H9 (cell line): ENCODE measurements at regions not wholly inside any gene's neighbourhood (a gene's known extent, or its start where the extent isn't known, plus 50 kb on each side); places are given as distances from the start of the nearest gene placed in this dataset.

Experiments used
- DNase-seq: peaks from one replicate; pipeline ENCODE4 v3.0.0-alpha.2; 2017
- H2AFZ ChIP-seq: one replicate; pipeline ENCODE4 v1.6.1; 2013; ENCODE audit warnings: mild to moderate bottlenecking, low read length, control low read depth, moderate library complexity
- H2AK5ac ChIP-seq: 2 replicates; pipeline ENCODE4 v1.6.1; 2013; ENCODE audit warnings: low read length, control low read depth, mixed read lengths; ENCODE audit not compliant: insufficient read length
- H2BK120ac ChIP-seq: one replicate; pipeline ENCODE4 v1.6.1; 2013; ENCODE audit warnings: low read depth, mild to moderate bottlenecking, low read length, control low read depth, inconsistent platforms; ENCODE audit not compliant: poor library complexity, severe bottlenecking
- H2BK12ac ChIP-seq: 2 replicates; pipeline ENCODE4 v1.6.1; 2013; ENCODE audit warnings: low read length, control low read depth, mixed read lengths, low read depth; ENCODE audit not compliant: insufficient read length
- H2BK15ac ChIP-seq: 2 replicates; pipeline ENCODE4 v1.6.1; 2013; ENCODE audit warnings: low read depth, low read length, control low read depth
- H2BK20ac ChIP-seq: one replicate; pipeline ENCODE4 v1.6.1; 2013; ENCODE audit warnings: low read depth, mild to moderate bottlenecking, low read length, control low read depth, inconsistent platforms; ENCODE audit not compliant: poor library complexity, severe bottlenecking
- H2BK5ac ChIP-seq: 2 replicates; pipeline ENCODE4 v1.6.1; 2013; ENCODE audit warnings: low read length, control low read depth, mixed read lengths; ENCODE audit not compliant: insufficient read length
- H3K14ac ChIP-seq: 2 replicates; pipeline ENCODE4 v1.6.1; 2013; ENCODE audit warnings: low read length, control low read depth; ENCODE audit not compliant: insufficient read depth
- H3K18ac ChIP-seq: 2 replicates; pipeline ENCODE4 v1.6.1; 2013; ENCODE audit warnings: low read depth, mild to moderate bottlenecking, mixed read lengths, low read length, control low read depth; ENCODE audit not compliant: insufficient read length
- H3K23ac ChIP-seq: 2 replicates; pipeline ENCODE4 v1.6.1; 2013; ENCODE audit warnings: low read length, control low read depth, mixed read lengths, low read depth; ENCODE audit not compliant: insufficient read length
- H3K23me2 ChIP-seq: 2 replicates; pipeline ENCODE4 v1.6.1; 2013; ENCODE audit warnings: low read depth, mild to moderate bottlenecking, mixed read lengths, low read length, control low read depth; ENCODE audit not compliant: insufficient read length, poor library complexity, severe bottlenecking
- H3K27ac ChIP-seq: 2 replicates; pipeline ENCODE4 v1.5.1; 2013; ENCODE audit warnings: low read length, control low read depth, mixed read lengths, low read depth; ENCODE audit not compliant: insufficient read length
- H3K27me3 ChIP-seq: 2 replicates; pipeline ENCODE4 v1.6.1; 2013; ENCODE audit warnings: low read length, control low read depth, inconsistent platforms; ENCODE audit not compliant: insufficient read depth
- H3K4ac ChIP-seq: 2 replicates; pipeline ENCODE4 v1.6.1; 2013; ENCODE audit warnings: low read depth, mild to moderate bottlenecking, control low read depth, inconsistent platforms, low read length, moderate library complexity
- H3K4me1 ChIP-seq: 2 replicates; pipeline ENCODE4 v1.6.1; 2013; ENCODE audit warnings: low read length, control low read depth, inconsistent platforms; ENCODE audit not compliant: insufficient read depth
- H3K4me2 ChIP-seq: 2 replicates; pipeline ENCODE4 v1.6.1; 2013; ENCODE audit warnings: low read length, control low read depth, mixed read lengths; ENCODE audit not compliant: insufficient read length, insufficient read depth
- H3K56ac ChIP-seq: 2 replicates; pipeline ENCODE4 v1.6.1; 2013; ENCODE audit warnings: low read depth, mild to moderate bottlenecking, mixed read lengths, low read length, control low read depth; ENCODE audit not compliant: insufficient read length
- H3K79me1 ChIP-seq: 2 replicates; pipeline ENCODE4 v1.6.1; 2013; ENCODE audit warnings: low read depth, mild to moderate bottlenecking, moderate library complexity, low read length, control low read depth, inconsistent platforms; ENCODE audit not compliant: insufficient read depth, poor library complexity, severe bottlenecking
- H3K79me2 ChIP-seq: 2 replicates; pipeline ENCODE4 v1.6.1; 2013; ENCODE audit warnings: low read length, control low read depth, inconsistent platforms; ENCODE audit not compliant: insufficient read depth
- H3K9ac ChIP-seq: 2 replicates; pipeline ENCODE4 v1.6.1; 2013; ENCODE audit warnings: low read length, control low read depth, mixed read lengths; ENCODE audit not compliant: insufficient read length; ENCODE audit errors: extremely low read depth
- H3K9me3 ChIP-seq: one replicate; pipeline ENCODE4 v1.6.1; 2013; ENCODE audit warnings: low read depth, low read length, inconsistent platforms; ENCODE audit not compliant: control insufficient read depth
- H3T11ph ChIP-seq: one replicate; pipeline ENCODE4 v1.6.1; 2013; ENCODE audit warnings: mild to moderate bottlenecking, low read length, control low read depth, inconsistent platforms
- H4K20me1 ChIP-seq: one replicate; pipeline ENCODE4 v1.6.1; 2013; ENCODE audit not compliant: control insufficient read depth, insufficient read length, insufficient read depth
- H4K5ac ChIP-seq: 2 replicates; pipeline ENCODE4 v1.6.1; 2013; ENCODE audit warnings: low read depth, mild to moderate bottlenecking, mixed read lengths, low read length, control low read depth; ENCODE audit not compliant: insufficient read length
- H4K8ac ChIP-seq: replicated peaks from 2 replicates; pipeline ENCODE4 v1.6.1; 2013; ENCODE audit warnings: low read length, control low read depth, mixed read lengths, low read depth; ENCODE audit not compliant: insufficient read length
- H4K91ac ChIP-seq: 2 replicates; pipeline ENCODE4 v1.6.1; 2013; ENCODE audit warnings: low read depth, mild to moderate bottlenecking, moderate library complexity, mixed read lengths, low read length, control low read depth; ENCODE audit not compliant: insufficient read length
- H3K27ac Mint-ChIP-seq, 3 experiments: 2 replicates in 2 of 3; 3 replicates in 1 of 3; pipeline ENCODE4 v1.8.0; 2020 to 2021; ENCODE audit warnings: mixed read lengths in 3 of 3, mild to moderate bottlenecking in 1 of 3, moderate library complexity in 1 of 3
- H3K27me3 Mint-ChIP-seq: 2 replicates; pipeline ENCODE4 v1.8.0; 2021; ENCODE audit warnings: low read depth, mild to moderate bottlenecking, moderate library complexity, mixed read lengths
- H3K36me3 Mint-ChIP-seq, 3 experiments: 2 replicates in 2 of 3; 3 replicates in 1 of 3; pipeline ENCODE4 v1.8.0; 2020 to 2021; ENCODE audit warnings: low read depth in 3 of 3, mixed read lengths in 3 of 3; ENCODE audit not compliant: insufficient read depth in 1 of 3
- H3K4me1 Mint-ChIP-seq, 2 experiments: 2 replicates each; pipeline ENCODE4 v1.8.0; 2020; ENCODE audit warnings: mixed read lengths in 2 of 2
- H3K4me3 Mint-ChIP-seq, 2 experiments: 2 replicates in 1 of 2; 3 replicates in 1 of 2; pipeline ENCODE4 v1.8.0; 2020 to 2021; ENCODE audit warnings: mild to moderate bottlenecking in 2 of 2, mixed read lengths in 2 of 2, moderate library complexity in 1 of 2
- H3K9me3 Mint-ChIP-seq, 2 experiments: 2 replicates in 1 of 2; 3 replicates in 1 of 2; pipeline ENCODE4 v1.8.0; 2020; ENCODE audit warnings: mild to moderate bottlenecking in 2 of 2, mixed read lengths in 2 of 2, moderate library complexity in 1 of 2
- CTCF ChIP-seq: fragments of 200-600 bp; sonication (generic); conservative IDR thresholded peaks from 3 replicates; pipeline ENCODE4 v1.8.0; 2021; ENCODE audit warnings: antibody characterized with exemption, mild to moderate bottlenecking
- WGBS: extraction: QIAGEN DNeasy Blood & Tissue Kit; methylation state at CpG from one replicate; pipeline ENCODE4 v1.1.7; 2013; ENCODE audit warnings: missing lambda C conversion rate, low lambda C conversion rate, mixed read lengths; ENCODE audit not compliant: insufficient read length; ENCODE audit errors: extremely low coverage; 5-methylcytosine and 5-hydroxymethylcytosine counted together

GRCh38 chr2:2877427-2877826, 500.2 kb downstream of the EIPR1 start:
- Histone ChIP-seq H3K79me2 (no peaks in the 10 kb centered on the region), H3K27ac (no peak overlapping the region), H2BK5ac (no peak overlapping the region), H3K4me2 (no peak overlapping the region), H4K91ac (no peak overlapping the region), H3K9me3 (peaks cover under 1% of the 10 kb centered on the region), H2BK15ac (no peak overlapping the region), H3K18ac (no peak overlapping the region), H4K20me1 (no peaks in the 10 kb centered on the region), H2BK12ac (no peak overlapping the region), H3K23ac (no peak overlapping the region), H3K4me1 (no peaks in the 10 kb centered on the region), H2BK20ac (no peak overlapping the region), H3K79me1 (no peaks in the 10 kb centered on the region), H3K14ac (no peak overlapping the region), H4K8ac (no peak overlapping the region), H2BK120ac (no peak overlapping the region), H2AK5ac (no peak overlapping the region), H3K23me2 (no peaks in the 10 kb centered on the region), H4K5ac (no peak overlapping the region), H2AFZ (no peak overlapping the region), H3K9ac (no peak overlapping the region), H3K4ac (no peak overlapping the region), H3K56ac (no peak overlapping the region), H3T11ph (no peak overlapping the region), H3K27me3 (no peaks in the 10 kb centered on the region)
- H3K4me1 Mint-ChIP-seq: peaks cover 7 to 15% of the 10 kb centered on the region in 2 experiments; a peak in 3 of 4 replicates
- peaks cover 22 to 28% of the 10 kb centered on the region in 2 experiments for H3K9me3 Mint-ChIP-seq
- peaks cover 6% of the 10 kb centered on the region for H3K27me3 Mint-ChIP-seq
- no peak overlapping the region for H3K4me3 Mint-ChIP-seq
- DNase-seq: no peak
- no peak for TF ChIP-seq CTCF
- H3K36me3 Mint-ChIP-seq: peaks cover 8 to 22% (median 11%) of the 10 kb centered on the region in 3 experiments
- WGBS: no CpG with 5 or more reads among the region's 13 CpGs
- peak overlapping the region in 1 of 3 experiments; percentile 87; a peak in 2 of 7 replicates for H3K27ac Mint-ChIP-seq
